Heart left ventricle (tissue), 13 donors: ENCODE measurements at regions not wholly inside any gene's neighbourhood (a gene's known extent, or its start where the extent isn't known, plus 50 kb on each side); places are given as distances from the start of the nearest gene placed in this dataset.

ENCODE experiments used
- CTCF ChIP-seq, 12 donors: fragments of 200-600 bp; sonication (generic) in 4 of 12; IDR thresholded peaks; one replicate each; pipeline versions ENCODE4 v1.5.0 to v1.8.0; 2018 to 2022; ENCODE audit warnings: antibody characterized with exemption in 12 of 12, mild to moderate bottlenecking in 5 of 12
- POLR2A ChIP-seq, 2 donors: fragments of 450-650 bp; IDR thresholded peaks; one replicate each; pipeline ENCODE4 v1.6.1; 2017; ENCODE audit warnings: antibody characterized with exemption in 2 of 2, mild to moderate bottlenecking in 2 of 2, moderate library complexity in 2 of 2
- donor health status: ischemic (EF 13 %, LVEDD 7.1; RV severe dilation, severe dysfunction).
- donor health status: DM: no; HTN: yes; CAD: no.
- donor health status: DM: no; HTN: no; CAD: no.
- donor health status: ischemic (EF 25% LVEDD 6.9; RV normal size, moderate dysfunction).
- donor health status: ischemic (EF 25% LVEDD 5.7; RV mildly dilated, moderate dysfunction).
- donor health status: ischemic (EF 35%, LVEDD 5.7; RV mildly dilated, moderate dysfunction).
- donor health status: nonischemic (EF 11% LVEDD 7.7; RV severe dilation, severe dysfunction).
- donor health status: DM: yes; HTN: yes; CAD: no.
- donor health status: PGD.
- donor health status: ischemic (EF 29% LVEDD 5.4; RV normal size, mild dysfunction).
- donor health status: nonischemic (EF 23%, LVEDD 6.1; RV moderate dilation, normal function).

- TF ChIP-seq CTCF (IDR thresholded peaks at IDR 0.05) (no peak), POLR2A (IDR thresholded peaks at IDR 0.05) (no peak)
Measured at GRCh38 chr2:78245394-78246135, 723.4 kb upstream of the LRRTM4 start.
